ENCODE measurements at regions not wholly inside any gene's neighbourhood (a gene's known extent, or its start where the extent isn't known, plus 50 kb on each side); places are given as distances from the start of the nearest gene placed in this dataset.

DNA sequence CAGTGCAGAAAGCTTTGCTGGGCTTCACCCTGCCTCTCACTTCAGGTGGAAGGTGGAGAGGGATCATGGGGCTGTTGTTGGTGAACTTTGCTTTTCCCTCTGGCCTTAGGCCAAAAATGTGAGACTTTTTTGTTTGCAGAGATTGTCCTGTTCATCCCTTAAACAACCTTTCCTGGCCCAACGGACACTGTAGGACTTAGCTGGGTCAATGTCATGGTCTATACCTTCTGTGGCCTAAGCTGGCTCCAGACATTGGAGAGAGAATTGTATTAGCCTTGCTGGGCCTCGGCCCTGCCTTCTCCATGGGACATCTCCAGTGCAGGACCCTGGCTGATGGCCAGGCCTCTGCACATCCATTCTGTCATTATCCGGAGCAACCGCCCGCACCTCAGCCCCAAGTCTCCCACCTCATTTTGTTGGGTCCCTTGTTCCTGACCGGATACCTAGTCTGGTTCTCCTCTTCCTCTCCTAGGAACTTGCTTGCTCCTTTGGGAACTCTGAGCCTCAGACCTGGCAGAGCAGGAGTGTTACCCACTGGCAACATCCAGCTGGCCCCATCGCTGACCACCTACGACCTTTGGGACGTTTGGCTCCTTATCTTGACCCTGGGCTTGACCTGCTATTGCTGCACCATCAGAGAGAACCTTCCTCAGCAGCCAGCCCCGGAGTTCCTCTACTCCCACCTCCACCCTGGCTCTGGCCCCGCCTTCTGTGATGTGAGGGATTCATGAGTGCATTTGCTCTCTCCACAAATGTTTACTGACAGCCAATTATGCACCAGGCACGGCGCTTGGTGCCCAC is 128.2 kb downstream of the BANF2 start:
- TF ChIP-seq, protein P1, sequence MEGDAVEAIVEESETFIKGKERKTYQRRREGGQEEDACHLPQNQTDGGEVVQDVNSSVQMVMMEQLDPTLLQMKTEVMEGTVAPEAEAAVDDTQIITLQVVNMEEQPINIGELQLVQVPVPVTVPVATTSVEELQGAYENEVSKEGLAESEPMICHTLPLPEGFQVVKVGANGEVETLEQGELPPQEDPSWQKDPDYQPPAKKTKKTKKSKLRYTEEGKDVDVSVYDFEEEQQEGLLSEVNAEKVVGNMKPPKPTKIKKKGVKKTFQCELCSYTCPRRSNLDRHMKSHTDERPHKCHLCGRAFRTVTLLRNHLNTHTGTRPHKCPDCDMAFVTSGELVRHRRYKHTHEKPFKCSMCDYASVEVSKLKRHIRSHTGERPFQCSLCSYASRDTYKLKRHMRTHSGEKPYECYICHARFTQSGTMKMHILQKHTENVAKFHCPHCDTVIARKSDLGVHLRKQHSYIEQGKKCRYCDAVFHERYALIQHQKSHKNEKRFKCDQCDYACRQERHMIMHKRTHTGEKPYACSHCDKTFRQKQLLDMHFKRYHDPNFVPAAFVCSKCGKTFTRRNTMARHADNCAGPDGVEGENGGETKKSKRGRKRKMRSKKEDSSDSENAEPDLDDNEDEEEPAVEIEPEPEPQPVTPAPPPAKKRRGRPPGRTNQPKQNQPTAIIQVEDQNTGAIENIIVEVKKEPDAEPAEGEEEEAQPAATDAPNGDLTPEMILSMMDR (conservative IDR thresholded peaks at IDR 0.05; ENCODE audit: low read depth, low read length) = no peak
- TF ChIP-seq BHLHE40 (IDR thresholded peaks at IDR 0.05; ENCODE audit: low read depth, low read length) = no peak
- TF ChIP-seq POLR2A (IDR thresholded peaks at IDR 0.05; ENCODE audit: low read depth, low read length) = no peak

All from IMR-90 (cell line).